GM12878 (cell line): ENCODE measurements at regions not wholly inside any gene's neighbourhood (a gene's known extent, or its start where the extent isn't known, plus 50 kb on each side); places are given as distances from the start of the nearest gene placed in this dataset.

Experiments used
- CTCF ChIP-seq, 3 experiments: IDR thresholded peaks in 2 of 3; conservative IDR thresholded peaks in 1 of 3; 2 replicates each; pipeline ENCODE4 v1.5.1; 2011; ENCODE audit warnings: low read depth in 3 of 3, low read length in 3 of 3, mild to moderate bottlenecking in 3 of 3, control low read depth in 2 of 3, moderate library complexity in 2 of 3, inconsistent platforms in 1 of 3, mixed read lengths in 1 of 3; ENCODE audit not compliant: control insufficient read depth in 2 of 3, insufficient read depth in 1 of 3; ENCODE audit errors: extremely low read depth in 1 of 3
- E2F8 ChIP-seq: fragments of 450-650 bp; IDR thresholded peaks from 2 replicates; pipeline ENCODE4 v1.6.1; 2018; ENCODE audit warnings: mild to moderate bottlenecking, low read depth, moderate library complexity; ENCODE audit not compliant: partially characterized antibody
- EED ChIP-seq: sonication (generic); IDR thresholded peaks from 2 replicates; pipeline ENCODE4 v1.6.1; 2016; ENCODE audit warnings: antibody characterized with exemption, low read depth
- EZH2 ChIP-seq: IDR thresholded peaks from 2 replicates; pipeline ENCODE4 v1.6.1; 2012; ENCODE audit warnings: low read depth, mild to moderate bottlenecking, control low read depth, inconsistent platforms, low read length, borderline replicate concordance; ENCODE audit not compliant: control insufficient read depth
- PKNOX1 ChIP-seq: fragments of 450-650 bp; IDR thresholded peaks from 2 replicates; pipeline ENCODE4 v1.6.1; 2016; ENCODE audit warnings: mild to moderate bottlenecking
- REST ChIP-seq: IDR thresholded peaks from 2 replicates; pipeline ENCODE4 v1.6.1; 2012; ENCODE audit warnings: mild to moderate bottlenecking, low read depth, low read length
- SIN3A ChIP-seq: IDR thresholded peaks from 2 replicates; pipeline ENCODE4 v1.6.1; 2012; ENCODE audit warnings: low read depth, low read length, improper control_type of control experiment

- TF ChIP-seq CTCF (IDR thresholded peaks at IDR 0.05 in 2 of 3, conservative IDR thresholded peaks at IDR 0.05 in 1 of 3; ENCODE audit: control insufficient read depth in 2 of 3, extremely low read depth in 1 of 3, insufficient read depth in 1 of 3, low read depth in 3 of 3, low read length in 3 of 3) (no peak), E2F8 (no peak), REST (no peak), EZH2 (no peak), EED (no peak), PKNOX1 (no peak), SIN3A (no peak)
Measured at GRCh38 chr5:61969347-61969746, 336.7 kb upstream of the KIF2A start.
